HEK293T (cell line): ENCODE measurements at regions not wholly inside any gene's neighbourhood (a gene's known extent, or its start where the extent isn't known, plus 50 kb on each side); places are given as distances from the start of the nearest gene placed in this dataset.

Experiments
- CTCF ChIA-PET: fragments of 350-600 bp; formaldehyde crosslinking; extraction: SDS; loops from one replicate; lab custom pipeline; 2021; ENCODE audit warnings: antibody characterized with exemption, inconsistent platforms; lab: Yijun Ruan, JAX
- POLR2A ChIA-PET: fragments of 350-600 bp; formaldehyde crosslinking; extraction: SDS; loops from one replicate; lab custom pipeline; 2020; ENCODE audit warnings: antibody characterized with exemption, inconsistent platforms; lab: Yijun Ruan, JAX
- DNase-seq: peaks from one replicate; pipeline ENCODE4 v3.0.0; 2012; ENCODE audit warnings: mixed read lengths; ENCODE audit errors: extremely low spot score
- ARNT ChIP-seq: fragments of 450-650 bp; IDR thresholded peaks from 2 replicates; pipeline ENCODE4 v1.6.1; 2017; ENCODE audit warnings: mild to moderate bottlenecking
- BHLHE40 ChIP-seq: fragments of 450-650 bp; IDR thresholded peaks from 2 replicates; pipeline ENCODE4 v1.6.1; 2016; ENCODE audit warnings: mild to moderate bottlenecking, moderate library complexity, borderline replicate concordance
- CTBP1 ChIP-seq: fragments of 450-650 bp; IDR thresholded peaks from 2 replicates; pipeline ENCODE4 v1.6.1; 2016; ENCODE audit warnings: borderline replicate concordance
- ELF4 ChIP-seq: fragments of 450-650 bp; IDR thresholded peaks from 2 replicates; pipeline ENCODE4 v1.6.1; 2017; ENCODE audit warnings: antibody characterized with exemption
- FOXA1 ChIP-seq: fragments of 450-650 bp; IDR thresholded peaks from 2 replicates; pipeline ENCODE4 v1.6.1; 2016; ENCODE audit warnings: mild to moderate bottlenecking
- FOXK2 ChIP-seq: fragments of 450-650 bp; IDR thresholded peaks from 2 replicates; pipeline ENCODE4 v1.6.1; 2016; ENCODE audit warnings: mild to moderate bottlenecking
- FOXM1 ChIP-seq: fragments of 450-650 bp; IDR thresholded peaks from 2 replicates; pipeline ENCODE4 v1.6.1; 2017; ENCODE audit warnings: mild to moderate bottlenecking, borderline replicate concordance
- HDGF ChIP-seq: fragments of 450-650 bp; IDR thresholded peaks from 2 replicates; pipeline ENCODE4 v1.6.1; 2017; ENCODE audit warnings: antibody characterized with exemption, borderline replicate concordance
- L3MBTL2 ChIP-seq: fragments of 450-650 bp; conservative IDR thresholded peaks from 2 replicates; pipeline ENCODE4 v1.6.1; 2016; ENCODE audit warnings: mild to moderate bottlenecking
- LEF1 ChIP-seq: fragments of 450-650 bp; IDR thresholded peaks from 2 replicates; pipeline ENCODE4 v1.6.1; 2017; ENCODE audit warnings: mild to moderate bottlenecking, borderline replicate concordance
- NFRKB ChIP-seq: fragments of 450-650 bp; IDR thresholded peaks from 2 replicates; pipeline ENCODE4 v1.6.1; 2016; ENCODE audit warnings: mild to moderate bottlenecking, moderate library complexity
- SP1 ChIP-seq: fragments of 450-650 bp; IDR thresholded peaks from 2 replicates; pipeline ENCODE4 v1.6.1; 2017
- SUZ12 ChIP-seq: fragments of 450-650 bp; IDR thresholded peaks from 2 replicates; pipeline ENCODE4 v1.6.1; 2016; ENCODE audit warnings: mild to moderate bottlenecking
- TARDBP ChIP-seq: fragments of 450-650 bp; IDR thresholded peaks from 2 replicates; pipeline ENCODE4 v1.6.1; 2016
- ZNF384 ChIP-seq: fragments of 450-650 bp; IDR thresholded peaks from 2 replicates; pipeline ENCODE4 v1.6.1; 2016
- TF ChIP-seq, protein P1 (sequence below): fragments of 450-650 bp; IDR thresholded peaks from 2 replicates; pipeline ENCODE4 v1.6.1; 2016

DNA sequence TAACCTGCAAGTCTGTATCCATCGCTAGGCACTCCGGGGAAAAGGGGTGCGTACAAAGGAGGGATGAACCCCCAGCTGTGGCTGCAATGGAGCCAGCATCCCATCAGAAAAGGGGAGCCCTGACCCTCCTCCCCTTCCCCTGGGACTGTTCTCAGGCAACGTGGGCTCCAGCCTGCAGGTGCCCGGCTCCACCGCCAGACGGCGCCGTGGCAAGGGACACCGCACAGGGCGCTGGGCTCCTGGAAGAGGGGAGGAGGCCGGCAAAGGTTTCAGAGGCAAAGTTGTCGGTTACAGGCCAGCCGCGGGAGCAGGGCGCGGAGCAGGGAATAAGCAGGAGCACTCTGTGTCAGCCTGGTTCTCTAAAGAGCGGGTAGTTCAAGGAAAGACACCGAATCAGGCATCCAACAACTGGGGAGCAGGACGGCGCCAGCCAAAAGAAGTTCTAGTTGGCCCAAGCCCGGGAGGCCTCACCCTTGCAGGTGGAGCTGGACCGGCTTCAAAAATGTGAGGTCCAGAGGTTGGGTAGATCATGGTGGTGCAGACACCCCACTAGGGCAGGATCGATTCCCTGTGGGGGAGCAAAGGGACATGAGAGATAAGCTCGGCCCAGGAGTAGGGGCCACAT, 53.0 kb upstream of the ATP12A start:
- POLR2A ChIA-PET = interaction anchor here (0.6 kb wide), 1 partner anchor 51 kb away, joined by 4 read pairs; no protein-coding TSS in a partner anchor
- peak; percentile 74 for DNase-seq
- TF ChIP-seq FOXK2 (no peak), TARDBP (no peak), SP1 (no peak), NFRKB (no peak), CTBP1 (no peak), LEF1 (no peak), L3MBTL2 (no peak), FOXA1 (no peak), HDGF (no peak), ARNT (no peak), FOXM1 (no peak), BHLHE40 (no peak), ZNF384 (no peak), SUZ12 (no peak), ELF4 (no peak)
- TF ChIP-seq, protein P1, sequence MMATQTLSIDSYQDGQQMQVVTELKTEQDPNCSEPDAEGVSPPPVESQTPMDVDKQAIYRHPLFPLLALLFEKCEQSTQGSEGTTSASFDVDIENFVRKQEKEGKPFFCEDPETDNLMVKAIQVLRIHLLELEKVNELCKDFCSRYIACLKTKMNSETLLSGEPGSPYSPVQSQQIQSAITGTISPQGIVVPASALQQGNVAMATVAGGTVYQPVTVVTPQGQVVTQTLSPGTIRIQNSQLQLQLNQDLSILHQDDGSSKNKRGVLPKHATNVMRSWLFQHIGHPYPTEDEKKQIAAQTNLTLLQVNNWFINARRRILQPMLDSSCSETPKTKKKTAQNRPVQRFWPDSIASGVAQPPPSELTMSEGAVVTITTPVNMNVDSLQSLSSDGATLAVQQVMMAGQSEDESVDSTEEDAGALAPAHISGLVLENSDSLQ = no peak
- CTCF ChIA-PET = interaction anchor here (0.7 to 1.3 kb wide), 5 partner anchors 8 to 46 kb away, joined by 3 read pairs; no protein-coding TSS in a partner anchor

DNA sequence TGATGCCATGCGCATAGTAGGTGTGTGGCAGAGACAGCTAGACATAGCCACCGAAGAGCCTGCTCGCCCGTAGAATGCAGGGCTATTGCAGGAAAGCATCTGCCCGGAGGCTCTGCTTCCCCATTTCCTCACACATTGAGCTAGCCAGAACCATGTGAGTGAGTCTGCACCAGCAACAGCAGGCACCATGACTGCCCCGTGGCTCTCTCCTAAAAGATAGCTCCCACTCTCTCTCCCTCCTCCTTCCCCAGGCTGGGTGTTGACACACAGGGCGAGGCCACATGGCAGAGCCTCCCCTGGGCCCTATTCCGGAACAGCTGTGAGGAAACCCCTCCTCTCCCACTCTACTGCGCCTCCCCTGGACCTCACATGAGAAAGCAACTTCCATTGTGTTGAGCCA, 52.3 kb upstream of the ATP12A start:
- no peak for TF ChIP-seq L3MBTL2
- ChIA-PET POLR2A (interaction anchor here (0.6 kb wide), 1 partner anchor 50 kb away, joined by 4 read pairs; no protein-coding TSS in a partner anchor), CTCF (interaction anchor here (0.7 to 1.3 kb wide), 4 partner anchors 11 to 45 kb away, joined by 3 read pairs; no protein-coding TSS in a partner anchor)
- no peak for DNase-seq

DNA sequence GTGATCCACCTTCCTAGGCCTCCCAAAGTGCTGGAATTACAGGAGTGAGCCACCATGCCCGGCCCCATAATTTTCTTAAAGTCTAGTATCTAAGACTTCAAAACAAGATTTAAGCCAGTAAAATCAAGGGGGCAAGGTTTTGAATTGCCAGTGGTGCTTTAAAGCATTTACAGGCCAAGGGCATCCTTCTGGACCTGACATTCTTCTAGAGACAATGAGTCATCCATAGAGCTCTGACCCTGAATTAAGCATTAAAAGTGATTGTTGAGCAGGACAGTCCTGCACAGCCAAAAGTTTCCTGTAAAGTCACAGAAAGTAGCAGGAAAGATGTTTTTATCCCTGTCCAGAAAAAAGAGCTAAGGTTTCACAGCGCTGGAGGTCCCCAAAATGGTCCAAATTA, 50.9 kb upstream of the ATP12A start:
- POLR2A ChIA-PET = no interaction called here
- no peak for DNase-seq
- TF ChIP-seq FOXK2 (no peak), SUZ12 (no peak), FOXA1 (no peak), ZNF384 (no peak), TARDBP (no peak), NFRKB (no peak)
- CTCF ChIA-PET = interaction anchor here (0.6 kb wide), 2 partner anchors 10 to 49 kb away, joined by 3 to 9 read pairs; no protein-coding TSS in a partner anchor

DNA sequence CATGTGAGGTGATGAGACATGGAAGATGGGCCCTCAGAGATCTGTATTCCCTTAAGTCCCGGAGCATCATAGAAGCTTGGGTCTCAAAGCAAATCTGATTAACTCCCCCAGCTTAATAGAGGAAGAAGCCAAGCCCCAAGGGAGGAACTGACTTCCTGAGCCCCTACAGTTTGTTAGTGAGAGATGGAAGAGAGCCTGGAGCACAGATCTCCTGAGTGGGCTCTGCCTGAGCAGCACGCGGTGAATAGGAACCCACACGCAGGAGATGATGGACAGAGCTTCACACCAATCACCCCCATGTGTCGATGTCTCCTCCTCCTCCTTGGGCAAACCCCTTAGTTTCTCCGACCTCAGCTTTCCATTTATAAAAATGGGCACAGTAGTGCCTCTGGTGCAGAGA, 50.1 kb upstream of the ATP12A start:
- POLR2A ChIA-PET = no interaction called here
- CTCF ChIA-PET = no interaction called here

More for the DNA sequence above, 50.1 kb upstream of the ATP12A start:
- no peak for DNase-seq
- TF ChIP-seq HDGF (no peak), ZNF384 (no peak), SUZ12 (no peak), ELF4 (no peak), BHLHE40 (no peak), TARDBP (no peak), FOXM1 (no peak)
